NB4 (cell line): ENCODE measurements at regions not wholly inside any gene's neighbourhood (a gene's known extent, or its start where the extent isn't known, plus 50 kb on each side); places are given as distances from the start of the nearest gene placed in this dataset.

Experiments used
- DNase-seq: peaks from one replicate; pipeline ENCODE4 v3.0.0; 2010; ENCODE audit warnings: low read depth
- H3K4me3 ChIP-seq: one replicate; pipeline ENCODE4 v1.5.1; 2011; ENCODE audit warnings: mild to moderate bottlenecking, low read depth, low read length, moderate library complexity
- CTCF ChIP-seq: IDR thresholded peaks from one replicate; pipeline ENCODE4 v1.5.1; 2012; ENCODE audit warnings: low read depth, low read length
- MAX ChIP-seq: IDR thresholded peaks from 2 replicates; pipeline ENCODE4 v1.6.1; 2011; ENCODE audit warnings: low read depth, low read length
- MYC ChIP-seq: IDR thresholded peaks from 2 replicates; pipeline ENCODE4 v1.6.1; 2011; ENCODE audit warnings: low read depth, low read length
- POLR2A ChIP-seq: IDR thresholded peaks from 2 replicates; pipeline ENCODE4 v1.6.1; 2011; ENCODE audit warnings: mild to moderate bottlenecking; ENCODE audit not compliant: insufficient read length; ENCODE audit errors: extremely low read depth

DNA sequence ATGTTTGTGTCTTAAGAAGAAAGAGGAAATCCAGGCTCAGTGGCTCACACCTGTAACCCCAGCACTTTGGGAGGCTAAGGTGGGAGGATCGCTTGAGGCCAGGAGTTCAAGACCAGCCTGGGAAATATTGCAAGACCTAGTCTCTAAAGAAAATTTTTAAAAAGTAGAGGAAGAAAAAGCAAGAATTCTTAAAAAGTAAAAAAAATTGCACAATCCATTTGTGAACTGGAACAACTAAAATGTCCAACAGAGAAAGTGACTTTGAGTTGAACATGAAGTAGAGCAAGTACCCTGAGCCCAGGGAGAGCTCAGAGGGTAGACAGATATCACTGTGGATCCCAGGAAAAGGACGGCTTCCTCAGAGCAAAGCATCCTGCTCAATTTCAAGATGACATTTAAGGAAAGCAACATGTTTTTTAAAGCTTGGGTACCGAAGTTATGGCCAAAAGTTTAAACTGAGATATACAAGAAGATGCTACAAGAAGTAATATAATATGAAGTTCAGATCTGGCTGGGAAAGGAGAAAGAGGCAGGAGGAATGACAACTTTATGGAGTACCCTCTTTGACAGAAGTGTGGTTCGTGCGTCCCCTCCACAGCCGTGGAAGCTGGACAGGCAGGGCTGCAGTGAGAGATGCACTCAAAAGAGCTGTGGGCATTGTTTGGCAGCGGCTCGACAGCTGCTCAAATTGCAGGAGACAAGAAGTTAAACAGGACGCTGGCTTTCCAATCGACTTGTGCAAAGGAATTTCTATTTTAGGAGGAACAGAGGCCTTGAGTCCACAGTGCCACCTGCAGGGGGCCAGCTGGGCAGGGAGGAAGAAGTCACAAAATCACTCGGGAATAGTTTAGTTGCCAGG, 201.3 kb downstream of the JCAD start:
- no peak overlapping the region for H3K4me3 ChIP-seq
- peak; percentile 29 for DNase-seq
- TF ChIP-seq MYC, result no peak
- TF ChIP-seq CTCF, result no peak
- TF ChIP-seq MAX, result no peak
- no peak for TF ChIP-seq POLR2A

GRCh38 chr10:29856295-29856694, 203.1 kb downstream of the JCAD start:
- no peak for DNase-seq
- H3K4me3 ChIP-seq, result no peak overlapping the region
- no peak for TF ChIP-seq MAX
- TF ChIP-seq POLR2A, result no peak
- TF ChIP-seq CTCF, result no peak
- TF ChIP-seq MYC, result no peak

DNA sequence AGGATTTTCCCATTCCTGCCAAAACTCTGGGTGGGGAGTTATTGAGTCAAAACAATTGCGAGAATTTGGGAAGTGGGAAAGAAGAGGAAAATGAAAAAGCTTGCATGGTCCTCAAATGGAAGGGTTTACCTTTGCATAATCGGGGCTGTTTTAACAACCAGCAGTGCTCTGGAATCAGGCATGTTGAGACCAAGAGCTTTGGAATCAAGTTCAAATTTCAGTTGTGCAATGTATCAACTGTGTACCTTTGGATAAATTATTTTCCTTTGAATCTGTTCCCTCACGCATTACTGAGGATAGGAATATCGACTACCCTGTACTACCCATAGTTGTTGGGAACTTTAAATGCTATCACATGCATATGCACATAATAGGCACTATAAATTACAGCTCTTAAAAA, 205.5 kb downstream of the JCAD start:
- DNase-seq, result no peak
- no peak overlapping the region for H3K4me3 ChIP-seq
- TF ChIP-seq MYC (no peak), MAX (no peak), CTCF (no peak)

- no peak for DNase-seq
- no peak overlapping the region for H3K4me3 ChIP-seq
- TF ChIP-seq CTCF, result no peak
- TF ChIP-seq MYC, result no peak
- TF ChIP-seq POLR2A, result no peak
- no peak for TF ChIP-seq MAX
These were observed 208.1 kb downstream of the JCAD start for GRCh38 chr10:29851241-29851640.

GRCh38 chr10:29850371-29850770, 209.0 kb downstream of the JCAD start:
- TF ChIP-seq POLR2A, result no peak
- no peak for DNase-seq

GRCh38 chr10:29849886-29850285, 209.5 kb downstream of the JCAD start:
- no peak for DNase-seq
- TF ChIP-seq MAX (no peak), MYC (no peak), CTCF (no peak), POLR2A (no peak)
- no peak overlapping the region for H3K4me3 ChIP-seq

More at GRCh38 chr10:29850371-29850770, 209.0 kb downstream of the JCAD start:
- no peak overlapping the region for H3K4me3 ChIP-seq
